ENCODE measurements at regions not wholly inside any gene's neighbourhood (a gene's known extent, or its start where the extent isn't known, plus 50 kb on each side); places are given as distances from the start of the nearest gene placed in this dataset.

GRCh38 chr17:34511265-34511664, 68.1 kb upstream of the TMEM132E start:
- TF ChIP-seq POLR2AphosphoS5 (IDR thresholded peaks at IDR 0.05) (no peak), POLR2A (IDR thresholded peaks at IDR 0.05) (no peak)
- TF ChIP-seq, protein P1, sequence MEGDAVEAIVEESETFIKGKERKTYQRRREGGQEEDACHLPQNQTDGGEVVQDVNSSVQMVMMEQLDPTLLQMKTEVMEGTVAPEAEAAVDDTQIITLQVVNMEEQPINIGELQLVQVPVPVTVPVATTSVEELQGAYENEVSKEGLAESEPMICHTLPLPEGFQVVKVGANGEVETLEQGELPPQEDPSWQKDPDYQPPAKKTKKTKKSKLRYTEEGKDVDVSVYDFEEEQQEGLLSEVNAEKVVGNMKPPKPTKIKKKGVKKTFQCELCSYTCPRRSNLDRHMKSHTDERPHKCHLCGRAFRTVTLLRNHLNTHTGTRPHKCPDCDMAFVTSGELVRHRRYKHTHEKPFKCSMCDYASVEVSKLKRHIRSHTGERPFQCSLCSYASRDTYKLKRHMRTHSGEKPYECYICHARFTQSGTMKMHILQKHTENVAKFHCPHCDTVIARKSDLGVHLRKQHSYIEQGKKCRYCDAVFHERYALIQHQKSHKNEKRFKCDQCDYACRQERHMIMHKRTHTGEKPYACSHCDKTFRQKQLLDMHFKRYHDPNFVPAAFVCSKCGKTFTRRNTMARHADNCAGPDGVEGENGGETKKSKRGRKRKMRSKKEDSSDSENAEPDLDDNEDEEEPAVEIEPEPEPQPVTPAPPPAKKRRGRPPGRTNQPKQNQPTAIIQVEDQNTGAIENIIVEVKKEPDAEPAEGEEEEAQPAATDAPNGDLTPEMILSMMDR (IDR thresholded peaks at IDR 0.05), result no peak
